IMR-90 (cell line): ENCODE measurements at regions not wholly inside any gene's neighbourhood (a gene's known extent, or its start where the extent isn't known, plus 50 kb on each side); places are given as distances from the start of the nearest gene placed in this dataset.

Experiments used
- ATAC-seq: fragments of 200-7000 bp; cut with Tn5 transposase; 2 replicates; pipeline ENCODE4 v1.9.1; 2020; ENCODE audit warnings: low read depth, mild to moderate bottlenecking, moderate library complexity
- BruUV-seq: library from RNA; stranded (reverse); fragments of 400-500 nt; replicated peaks from 2 replicates; lab custom pipeline; 2021; lab: Mats Ljungman, UMichigan
- CTCF ChIA-PET: fragments of 300-600 bp; formaldehyde crosslinking; extraction: SDS; loops from one replicate; lab custom pipeline; 2021; ENCODE audit warnings: antibody characterized with exemption; lab: Yijun Ruan, JAX
- POLR2A ChIA-PET: fragments of 300-600 bp; sonication (Branson Sonifier 250); formaldehyde crosslinking; loops from one replicate; lab custom pipeline; 2022; ENCODE audit warnings: antibody characterized with exemption; ENCODE audit not compliant: unreplicated experiment; lab: Charles Lee
- DNase-seq: peaks from one replicate; pipeline ENCODE4 v3.0.0; 2013
- H2AFZ ChIP-seq: replicated peaks from 2 replicates; pipeline ENCODE3; 2013; ENCODE audit warnings: low read length, mild to moderate bottlenecking; ENCODE audit not compliant: poor library complexity
- H2AK5ac ChIP-seq: 2 replicates; pipeline ENCODE4 v1.6.1; 2013; ENCODE audit warnings: low read depth, low read length, inconsistent platforms
- H2AK9ac ChIP-seq: replicated peaks from 2 replicates; pipeline ENCODE3; 2013; ENCODE audit warnings: mild to moderate bottlenecking, low read depth, low read length, moderate library complexity; ENCODE audit not compliant: poor library complexity
- H2BK120ac ChIP-seq: 2 replicates; pipeline ENCODE4 v1.6.1; 2013; ENCODE audit warnings: low read depth, low read length, inconsistent platforms
- H2BK15ac ChIP-seq: 3 replicates; pipeline ENCODE4 v1.6.1; 2013; ENCODE audit warnings: low read depth, low read length, inconsistent platforms
- H2BK20ac ChIP-seq: 2 replicates; pipeline ENCODE4 v1.6.1; 2013; ENCODE audit warnings: low read depth, mild to moderate bottlenecking, inconsistent platforms, low read length, moderate library complexity
- H2BK5ac ChIP-seq: 2 replicates; pipeline ENCODE4 v1.6.1; 2013; ENCODE audit warnings: mild to moderate bottlenecking, low read depth, low read length, inconsistent platforms; ENCODE audit not compliant: poor library complexity, severe bottlenecking
- H3K14ac ChIP-seq: replicated peaks from 2 replicates; pipeline ENCODE4 v1.6.1; 2013; ENCODE audit warnings: low read depth, low read length, inconsistent platforms
- H3K18ac ChIP-seq: 2 replicates; pipeline ENCODE4 v1.6.1; 2013; ENCODE audit warnings: low read depth, low read length, control low read depth
- H3K23ac ChIP-seq: 2 replicates; pipeline ENCODE4 v1.6.1; 2013; ENCODE audit warnings: low read depth, low read length, inconsistent platforms
- H3K27ac ChIP-seq: 2 replicates; pipeline ENCODE4 v1.5.1; 2013; ENCODE audit warnings: mild to moderate bottlenecking, control low read depth, low read length; ENCODE audit not compliant: insufficient read depth
- H3K27me3 ChIP-seq: 2 replicates; pipeline ENCODE4 v1.6.1; 2013; ENCODE audit warnings: low read length; ENCODE audit not compliant: control insufficient read depth, insufficient read depth
- H3K36me3 ChIP-seq: 2 replicates; pipeline ENCODE4 v1.6.1; 2013; ENCODE audit warnings: low read length, mixed read lengths; ENCODE audit not compliant: control insufficient read depth, insufficient read depth
- H3K4ac ChIP-seq: 2 replicates; pipeline ENCODE4 v1.6.1; 2013; ENCODE audit warnings: low read depth, low read length, inconsistent platforms
- H3K4me1 ChIP-seq: 2 replicates; pipeline ENCODE4 v1.6.1; 2013; ENCODE audit warnings: low read length, mixed read lengths; ENCODE audit not compliant: control insufficient read depth, insufficient read depth
- H3K4me2 ChIP-seq: 2 replicates; pipeline ENCODE4 v1.6.1; 2013; ENCODE audit warnings: low read depth, mild to moderate bottlenecking, control low read depth, low read length, moderate library complexity
- H3K4me3 ChIP-seq: 2 replicates; pipeline ENCODE4 v1.5.1; 2013; ENCODE audit warnings: low read depth, mild to moderate bottlenecking, control low read depth, low read length, moderate library complexity; ENCODE audit not compliant: insufficient read depth
- H3K56ac ChIP-seq: 2 replicates; pipeline ENCODE4 v1.6.1; 2013; ENCODE audit warnings: low read length, inconsistent platforms; ENCODE audit not compliant: insufficient read depth; ENCODE audit errors: extremely low read depth
- H3K79me1 ChIP-seq, 2 experiments: 2 replicates each; pipeline ENCODE4 v1.6.1; 2013; ENCODE audit warnings: low read length in 2 of 2, inconsistent platforms in 1 of 2, low read depth in 1 of 2
- H3K9ac ChIP-seq: 2 replicates; pipeline ENCODE4 v1.6.1; 2013; ENCODE audit warnings: low read depth, low read length, control low read depth
- H3K9me1 ChIP-seq: 2 replicates; pipeline ENCODE4 v1.6.1; 2013; ENCODE audit warnings: low read length, inconsistent platforms; ENCODE audit not compliant: insufficient read depth
- H3K9me3 ChIP-seq: 2 replicates; pipeline ENCODE4 v1.6.1; 2013; ENCODE audit warnings: low read length; ENCODE audit not compliant: control insufficient read depth, insufficient read depth
- H4K20me1 ChIP-seq: 2 replicates; pipeline ENCODE4 v1.6.1; 2013; ENCODE audit warnings: low read length, inconsistent platforms; ENCODE audit not compliant: insufficient read depth
- H4K5ac ChIP-seq: 2 replicates; pipeline ENCODE4 v1.6.1; 2013; ENCODE audit warnings: mild to moderate bottlenecking, low read depth, low read length, control low read depth
- H4K8ac ChIP-seq, 2 experiments: 2 replicates each; pipeline ENCODE4 v1.6.1; 2013; ENCODE audit warnings: low read depth in 2 of 2, low read length in 2 of 2, control low read depth in 1 of 2, inconsistent platforms in 1 of 2
- H4K91ac ChIP-seq: 2 replicates; pipeline ENCODE4 v1.6.1; 2013; ENCODE audit warnings: low read depth, low read length, inconsistent platforms; ENCODE audit not compliant: insufficient read depth
- BHLHE40 ChIP-seq: fragments of 150-350 bp; IDR thresholded peaks from 2 replicates; pipeline ENCODE4 v1.6.1; 2016; ENCODE audit warnings: mild to moderate bottlenecking, low read depth, low read length
- CEBPB ChIP-seq: IDR thresholded peaks from 2 replicates; pipeline ENCODE4 v1.6.1; 2012; ENCODE audit warnings: low read depth, low read length, improper control_type of control experiment
- CHD1 ChIP-seq: IDR thresholded peaks from 2 replicates; pipeline ENCODE4 v1.6.1; 2012; ENCODE audit warnings: low read depth, low read length, improper control_type of control experiment
- ELK1 ChIP-seq: fragments of 150-350 bp; IDR thresholded peaks from 2 replicates; pipeline ENCODE4 v1.6.1; 2016; ENCODE audit warnings: low read depth, mild to moderate bottlenecking, low read length, moderate library complexity, borderline replicate concordance
- FOS ChIP-seq: fragments of 150-350 bp; IDR thresholded peaks from 2 replicates; pipeline ENCODE4 v1.6.1; 2016; ENCODE audit warnings: low read depth, low read length
- MAFK ChIP-seq: IDR thresholded peaks from 2 replicates; pipeline ENCODE4 v1.6.1; 2012; ENCODE audit warnings: low read depth, low read length, improper control_type of control experiment
- MAZ ChIP-seq: IDR thresholded peaks from 2 replicates; pipeline ENCODE4 v1.6.1; 2012; ENCODE audit warnings: low read depth, mild to moderate bottlenecking, low read length, improper control_type of control experiment, moderate library complexity, borderline replicate concordance
- MXI1 ChIP-seq: IDR thresholded peaks from 2 replicates; pipeline ENCODE4 v1.6.1; 2012; ENCODE audit warnings: low read depth, mild to moderate bottlenecking, low read length, moderate library complexity, borderline replicate concordance
- NFE2L2 ChIP-seq: fragments of 150-350 bp; IDR thresholded peaks from 2 replicates; pipeline ENCODE4 v1.6.1; 2016; ENCODE audit warnings: low read depth, mild to moderate bottlenecking, low read length
- POLR2A ChIP-seq: IDR thresholded peaks from 2 replicates; pipeline ENCODE4 v1.6.1; 2012; ENCODE audit warnings: mild to moderate bottlenecking, low read depth, low read length
- RAD21 ChIP-seq: IDR thresholded peaks from 2 replicates; pipeline ENCODE4 v1.6.1; 2012; ENCODE audit warnings: low read length, improper control_type of control experiment
- RCOR1 ChIP-seq: IDR thresholded peaks from 2 replicates; pipeline ENCODE4 v1.6.1; 2012; ENCODE audit warnings: mild to moderate bottlenecking, low read length, improper control_type of control experiment; ENCODE audit not compliant: insufficient replicate concordance
- RFX5 ChIP-seq: IDR thresholded peaks from 2 replicates; pipeline ENCODE4 v1.8.0; 2012; ENCODE audit warnings: low read depth, mild to moderate bottlenecking, low read length, moderate library complexity
- SMC3 ChIP-seq: fragments of 150-350 bp; IDR thresholded peaks from 2 replicates; pipeline ENCODE4 v1.6.1; 2016; ENCODE audit warnings: low read depth, mild to moderate bottlenecking, antibody characterized with exemption, low read length, moderate library complexity
- WGBS, 2 experiments: methylation state at CpG; one replicate each; pipeline versions ENCODE4 v1.1.5 to v1.1.7; 2013; ENCODE audit warnings: missing lambda C conversion rate in 2 of 2; ENCODE audit not compliant: insufficient read length in 1 of 2; ENCODE audit errors: extremely low coverage in 2 of 2; 5-methylcytosine and 5-hydroxymethylcytosine counted together
- dilution Hi-C: fragments of 300-500 bp; cut with HindIII; formaldehyde crosslinking; loops from one replicate; pipeline ENCODE4 v1.14.3; 2018; ENCODE audit warnings: low sequenced_read_pairs; ENCODE audit not compliant: unreplicated experiment
- in situ Hi-C: fragments of 300-500 bp; cut with MboI; formaldehyde crosslinking; loops from 3 replicates; pipeline ENCODE4 v1.14.3; 2019; ENCODE audit warnings: low sequenced_read_pairs, inconsistent platforms, mixed read lengths
- intact Hi-C: fragments of 100-400 bp; cut with micrococcal nuclease; formaldehyde crosslinking; loops from 2 replicates; pipeline ENCODE4 v1.10.0; 2022
- TF ChIP-seq, protein P1 (sequence below): conservative IDR thresholded peaks from 2 replicates; pipeline ENCODE4 v1.5.1; 2012; ENCODE audit warnings: mild to moderate bottlenecking, low read depth, low read length, improper control_type of control experiment
- TF ChIP-seq, protein P2 (sequence below): fragments of 150-350 bp; IDR thresholded peaks from 2 replicates; pipeline ENCODE4 v1.6.1; 2017; ENCODE audit warnings: mild to moderate bottlenecking, antibody characterized with exemption, low read length, low read depth

GRCh38 chr6:88359530-88360202 lies 193.5 kb upstream of the CNR1 start:
- H3K56ac ChIP-seq, result no peak overlapping the region
- H3K4ac ChIP-seq, result no peak overlapping the region
- H3K14ac ChIP-seq, result no peak overlapping the region
- no peak overlapping the region for H2AFZ ChIP-seq
- no peaks in the 10 kb centered on the region for H3K36me3 ChIP-seq
- ChIA-PET CTCF (no interaction called here), POLR2A (no interaction called here)
- no peaks in the 10 kb centered on the region for H4K20me1 ChIP-seq
- no peaks in the 10 kb centered on the region for H3K27me3 ChIP-seq
- dilution Hi-C loops (no loop called here), intact Hi-C loops (no loop called here), in situ Hi-C loops (no loop called here)
- no peak overlapping the region for H4K5ac ChIP-seq
- no TSS peak for BruUV-seq
- H4K8ac ChIP-seq, result no peak overlapping the region
- H4K91ac ChIP-seq, result no peak overlapping the region
- no peak overlapping the region for H2BK20ac ChIP-seq
- no peak overlapping the region for H3K4me2 ChIP-seq
- H3K79me1 ChIP-seq, result no peaks in the 10 kb centered on the region
- H3K4me3 ChIP-seq, result no peak overlapping the region
- no peak overlapping the region for H2BK120ac ChIP-seq
- no peaks in the 10 kb centered on the region for H3K4me1 ChIP-seq
- H3K23ac ChIP-seq, result no peak overlapping the region
- H2AK9ac ChIP-seq, result no peak overlapping the region
- H2BK5ac ChIP-seq, result no peak overlapping the region
- WGBS, 2 experiments, result no CpG with 5 or more reads among the region's 3 CpGs
- TF ChIP-seq, protein P1, sequence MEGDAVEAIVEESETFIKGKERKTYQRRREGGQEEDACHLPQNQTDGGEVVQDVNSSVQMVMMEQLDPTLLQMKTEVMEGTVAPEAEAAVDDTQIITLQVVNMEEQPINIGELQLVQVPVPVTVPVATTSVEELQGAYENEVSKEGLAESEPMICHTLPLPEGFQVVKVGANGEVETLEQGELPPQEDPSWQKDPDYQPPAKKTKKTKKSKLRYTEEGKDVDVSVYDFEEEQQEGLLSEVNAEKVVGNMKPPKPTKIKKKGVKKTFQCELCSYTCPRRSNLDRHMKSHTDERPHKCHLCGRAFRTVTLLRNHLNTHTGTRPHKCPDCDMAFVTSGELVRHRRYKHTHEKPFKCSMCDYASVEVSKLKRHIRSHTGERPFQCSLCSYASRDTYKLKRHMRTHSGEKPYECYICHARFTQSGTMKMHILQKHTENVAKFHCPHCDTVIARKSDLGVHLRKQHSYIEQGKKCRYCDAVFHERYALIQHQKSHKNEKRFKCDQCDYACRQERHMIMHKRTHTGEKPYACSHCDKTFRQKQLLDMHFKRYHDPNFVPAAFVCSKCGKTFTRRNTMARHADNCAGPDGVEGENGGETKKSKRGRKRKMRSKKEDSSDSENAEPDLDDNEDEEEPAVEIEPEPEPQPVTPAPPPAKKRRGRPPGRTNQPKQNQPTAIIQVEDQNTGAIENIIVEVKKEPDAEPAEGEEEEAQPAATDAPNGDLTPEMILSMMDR, result no peak
- no peak for TF ChIP-seq BHLHE40
- no peak for TF ChIP-seq MAZ
- no peak for TF ChIP-seq NFE2L2
- TF ChIP-seq RAD21, result no peak
- TF ChIP-seq CEBPB, result no peak
- TF ChIP-seq CHD1, result no peak
- TF ChIP-seq MXI1, result no peak
- TF ChIP-seq RFX5, result no peak
- no peak for TF ChIP-seq MAFK
- no peak for TF ChIP-seq SMC3
- TF ChIP-seq ELK1, result no peak
- no peak for TF ChIP-seq FOS
- TF ChIP-seq, protein P2, sequence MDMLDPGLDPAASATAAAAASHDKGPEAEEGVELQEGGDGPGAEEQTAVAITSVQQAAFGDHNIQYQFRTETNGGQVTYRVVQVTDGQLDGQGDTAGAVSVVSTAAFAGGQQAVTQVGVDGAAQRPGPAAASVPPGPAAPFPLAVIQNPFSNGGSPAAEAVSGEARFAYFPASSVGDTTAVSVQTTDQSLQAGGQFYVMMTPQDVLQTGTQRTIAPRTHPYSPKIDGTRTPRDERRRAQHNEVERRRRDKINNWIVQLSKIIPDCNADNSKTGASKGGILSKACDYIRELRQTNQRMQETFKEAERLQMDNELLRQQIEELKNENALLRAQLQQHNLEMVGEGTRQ, result no peak
- TF ChIP-seq POLR2A, result no peak
- no peak for TF ChIP-seq RCOR1
- no peak overlapping the region for H2BK15ac ChIP-seq
- H2AK5ac ChIP-seq, result no peak overlapping the region
- DNase-seq, result no peak
- no peak overlapping the region for H3K18ac ChIP-seq
- H3K27ac ChIP-seq, result no peak overlapping the region
- H3K9me3 ChIP-seq, result no peaks in the 10 kb centered on the region
- H3K9me1 ChIP-seq, result no peaks in the 10 kb centered on the region
- H3K9ac ChIP-seq, result no peak overlapping the region
- ATAC-seq, result no peak
